ENCODE measurements at regions not wholly inside any gene's neighbourhood (a gene's known extent, or its start where the extent isn't known, plus 50 kb on each side); places are given as distances from the start of the nearest gene placed in this dataset.

- DNase-seq (ENCODE audit: low read depth) (peak; percentile 53), FAIRE-seq (no peak)
- Histone ChIP-seq H3K36me3 (ENCODE audit: insufficient read depth, low read length) (no peaks in the 10 kb centered on the region), H3K9me3 (ENCODE audit: insufficient read depth, low read depth, low read length) (no peaks in the 10 kb centered on the region), H3K27me3 (ENCODE audit: insufficient read depth, low read length) (no peaks in the 10 kb centered on the region), H3K9ac (ENCODE audit: low read length) (no peak overlapping the region), H4K20me1 (ENCODE audit: insufficient read depth, low read length) (no peaks in the 10 kb centered on the region), H2AFZ (ENCODE audit: low read depth, low read length) (no peak overlapping the region), H3K79me2 (ENCODE audit: insufficient read depth, low read length) (no peaks in the 10 kb centered on the region), H3K4me3 (ENCODE audit: insufficient read depth, low read depth, low read length) (no peak overlapping the region), H3K27ac (ENCODE audit: low read depth, low read length) (no peak overlapping the region), H3K4me2 (ENCODE audit: low read length) (no peak overlapping the region), H3K4me1 (ENCODE audit: insufficient read depth, low read length) (no peaks in the 10 kb centered on the region)
- Mint-ChIP-seq H3K27ac (ENCODE audit: unreplicated experiment) (peak overlapping the region; percentile 77), H3K4me3 (ENCODE audit: unreplicated experiment) (peak overlapping the region; percentile 68), H3K36me3 (ENCODE audit: low read depth, unreplicated experiment) (peaks cover 12% of the 10 kb centered on the region), H3K4me1 (ENCODE audit: low read depth, unreplicated experiment) (peaks cover 21% of the 10 kb centered on the region), H3K27me3 (ENCODE audit: low read depth, unreplicated experiment) (no peaks in the 10 kb centered on the region), H3K9me3 (ENCODE audit: unreplicated experiment) (no peaks in the 10 kb centered on the region)
- TF ChIP-seq EZH2 (IDR thresholded peaks at IDR 0.05; ENCODE audit: insufficient read depth, low read length): no peak
- TF ChIP-seq CTCF (IDR thresholded peaks at IDR 0.05; ENCODE audit: insufficient read depth, low read depth, low read length): no peak
These were observed 91.5 kb downstream of the MRPL39 start for GRCh38 chr21:25515484-25516405.

GRCh38 chr21:25513810-25514209, 93.5 kb downstream of the MRPL39 start:
- Mint-ChIP-seq H3K4me1 (ENCODE audit: low read depth, unreplicated experiment) (peaks cover 21% of the 10 kb centered on the region), H3K4me3 (ENCODE audit: unreplicated experiment) (no peak overlapping the region), H3K27me3 (ENCODE audit: low read depth, unreplicated experiment) (no peaks in the 10 kb centered on the region), H3K36me3 (ENCODE audit: low read depth, unreplicated experiment) (peaks cover 9% of the 10 kb centered on the region), H3K27ac (ENCODE audit: unreplicated experiment) (no peak overlapping the region), H3K9me3 (ENCODE audit: unreplicated experiment) (no peaks in the 10 kb centered on the region)
- Histone ChIP-seq H3K4me2 (ENCODE audit: low read length) (no peak overlapping the region), H3K79me2 (ENCODE audit: insufficient read depth, low read length) (no peaks in the 10 kb centered on the region), H3K27ac (ENCODE audit: low read depth, low read length) (no peak overlapping the region), H3K27me3 (ENCODE audit: insufficient read depth, low read length) (no peaks in the 10 kb centered on the region), H3K36me3 (ENCODE audit: insufficient read depth, low read length) (no peaks in the 10 kb centered on the region), H4K20me1 (ENCODE audit: insufficient read depth, low read length) (no peaks in the 10 kb centered on the region), H3K9me3 (ENCODE audit: insufficient read depth, low read depth, low read length) (no peaks in the 10 kb centered on the region), H2AFZ (ENCODE audit: low read depth, low read length) (no peak overlapping the region), H3K9ac (ENCODE audit: low read length) (no peak overlapping the region), H3K4me3 (ENCODE audit: insufficient read depth, low read depth, low read length) (no peak overlapping the region), H3K4me1 (ENCODE audit: insufficient read depth, low read length) (no peaks in the 10 kb centered on the region)
- TF ChIP-seq CTCF (IDR thresholded peaks at IDR 0.05; ENCODE audit: insufficient read depth, low read depth, low read length): no peak
- no peak for TF ChIP-seq EZH2 (IDR thresholded peaks at IDR 0.05; ENCODE audit: insufficient read depth, low read length)
- no peak for DNase-seq (ENCODE audit: low read depth)
- no peak for FAIRE-seq

Measured in astrocyte (in vitro differentiated cells and primary cell).